GM18858 (cell line): ENCODE measurements at regions not wholly inside any gene's neighbourhood (a gene's known extent, or its start where the extent isn't known, plus 50 kb on each side); places are given as distances from the start of the nearest gene placed in this dataset.
"Not testable (repeated sequence)": the region's sequence is repeated elsewhere in the genome, so short reads cannot be mapped to it uniquely, and the experiment has no call there.

Experiments used
- ATAC-seq: cut with Tn5 transposase; IDR thresholded peaks from one replicate; pipeline ENCODE4 v1.9.1; 2021; ENCODE audit not compliant: unreplicated experiment

- ATAC-seq, result no peak
Observed at GRCh38 chr6:92962846-92963245, 456.5 kb downstream of the EPHA7 start.

GRCh38 chr6:92952111-92952510, 467.2 kb downstream of the EPHA7 start:
- not testable (repeated sequence) for ATAC-seq

GRCh38 chr6:92945799-92946198, 473.6 kb downstream of the EPHA7 start:
- ATAC-seq, result no peak

- no peak for ATAC-seq
Observed at GRCh38 chr6:92944132-92944531, 475.2 kb downstream of the EPHA7 start.

GRCh38 chr6:92942549-92942948, 476.8 kb downstream of the EPHA7 start:
- no peak for ATAC-seq

- no peak for ATAC-seq
Observed at GRCh38 chr6:92934625-92935024, 484.7 kb downstream of the EPHA7 start.

- ATAC-seq, result no peak
Observed at GRCh38 chr6:92930171-92930570, 489.2 kb downstream of the EPHA7 start.

GRCh38 chr6:92922216-92922806, 497.0 kb downstream of the EPHA7 start:
- no peak for ATAC-seq

GRCh38 chr6:92915466-92915865, 503.9 kb downstream of the EPHA7 start:
- no peak for ATAC-seq

- no peak for ATAC-seq
Observed at GRCh38 chr6:92911301-92911700, 508.1 kb downstream of the EPHA7 start.

GRCh38 chr6:92910646-92911045, 508.7 kb downstream of the EPHA7 start:
- ATAC-seq, result no peak

GRCh38 chr6:92906385-92906784, 513.0 kb downstream of the EPHA7 start:
- no peak for ATAC-seq

GRCh38 chr6:92893741-92894140, 525.6 kb downstream of the EPHA7 start:
- ATAC-seq, result no peak

GRCh38 chr6:92892626-92893170, 526.7 kb downstream of the EPHA7 start:
- ATAC-seq, result no peak

GRCh38 chr6:92888316-92888715, 531.0 kb downstream of the EPHA7 start:
- ATAC-seq, result no peak

- ATAC-seq, result no peak
Observed at GRCh38 chr6:92887871-92888270, 531.5 kb downstream of the EPHA7 start.

GRCh38 chr6:92879526-92879925, 539.8 kb downstream of the EPHA7 start:
- ATAC-seq, result no peak

GRCh38 chr6:92864966-92865555, 554.3 kb downstream of the EPHA7 start:
- no peak for ATAC-seq

GRCh38 chr6:92849636-92850035, 569.7 kb downstream of the EPHA7 start:
- no peak for ATAC-seq

- ATAC-seq, result no peak
Observed at GRCh38 chr6:92848901-92849300, 570.5 kb downstream of the EPHA7 start.

- ATAC-seq, result no peak
Observed at GRCh38 chr6:92848459-92848858, 570.9 kb downstream of the EPHA7 start.

GRCh38 chr6:92847988-92848387, 571.4 kb downstream of the EPHA7 start:
- no peak for ATAC-seq
